Endodermal cell (in vitro differentiated cells): ENCODE measurements at regions not wholly inside any gene's neighbourhood (a gene's known extent, or its start where the extent isn't known, plus 50 kb on each side); places are given as distances from the start of the nearest gene placed in this dataset.

Source experiments
- DNase-seq: peaks from one replicate; pipeline ENCODE4 v3.0.0-alpha.2; 2017
- H3K27ac ChIP-seq: 2 replicates; pipeline ENCODE4 v1.5.1; 2013; ENCODE audit warnings: mild to moderate bottlenecking, low read depth, low read length, moderate library complexity
- H3K27me3 ChIP-seq: 2 replicates; pipeline ENCODE4 v1.6.1; 2013; ENCODE audit warnings: mild to moderate bottlenecking, low read length, moderate library complexity; ENCODE audit not compliant: insufficient read depth, control insufficient read depth, poor library complexity, severe bottlenecking
- H3K36me3 ChIP-seq: 2 replicates; pipeline ENCODE4 v1.7.0; 2013; ENCODE audit warnings: mild to moderate bottlenecking, low read length, moderate library complexity; ENCODE audit not compliant: control insufficient read depth, insufficient read depth
- H3K4me1 ChIP-seq: one replicate; pipeline ENCODE4 v1.7.0; 2013; ENCODE audit warnings: low read length; ENCODE audit not compliant: control insufficient read depth, insufficient read depth
- H3K4me3 ChIP-seq: 2 replicates; pipeline ENCODE4 v1.5.1; 2013; ENCODE audit warnings: mild to moderate bottlenecking, low read length, moderate library complexity
- H3K9ac ChIP-seq: 2 replicates; pipeline ENCODE4 v1.6.1; 2013; ENCODE audit warnings: mild to moderate bottlenecking, low read length, moderate library complexity; ENCODE audit not compliant: poor library complexity, severe bottlenecking; ENCODE audit errors: extremely low read depth
- H3K9me3 ChIP-seq: 2 replicates; pipeline ENCODE4 v1.6.1; 2013; ENCODE audit warnings: mild to moderate bottlenecking, low read length, moderate library complexity; ENCODE audit not compliant: control insufficient read depth
- H3K27ac Mint-ChIP-seq: 2 replicates; pipeline ENCODE4 v1.8.0; 2020; ENCODE audit warnings: mixed read lengths
- H3K27me3 Mint-ChIP-seq: 2 replicates; pipeline ENCODE4 v1.8.0; 2021; ENCODE audit warnings: mild to moderate bottlenecking, mixed read lengths; ENCODE audit not compliant: insufficient read depth
- H3K36me3 Mint-ChIP-seq: 2 replicates; pipeline ENCODE4 v1.8.0; 2020; ENCODE audit warnings: low read depth, mixed read lengths
- H3K4me1 Mint-ChIP-seq: 2 replicates; pipeline ENCODE4 v1.8.0; 2020; ENCODE audit warnings: mixed read lengths
- H3K4me3 Mint-ChIP-seq: 2 replicates; pipeline ENCODE4 v1.8.0; 2020; ENCODE audit warnings: mild to moderate bottlenecking, moderate library complexity, mixed read lengths
- H3K9me3 Mint-ChIP-seq: 2 replicates; pipeline ENCODE4 v1.8.0; 2020; ENCODE audit warnings: mild to moderate bottlenecking, mixed read lengths
- WGBS, 2 experiments: methylation state at CpG; one replicate each; pipeline versions ENCODE4 v1.1.5 to v1.1.7; 2013; ENCODE audit warnings: missing lambda C conversion rate in 2 of 2, mixed read lengths in 1 of 2; ENCODE audit not compliant: insufficient coverage in 1 of 2, insufficient read length in 1 of 2; 5-methylcytosine and 5-hydroxymethylcytosine counted together
- TF ChIP-seq, protein P1 (sequence below): fragments of 200-600 bp; sonication (generic); conservative IDR thresholded peaks from 2 replicates; pipeline ENCODE4 v1.5.0; 2021; ENCODE audit warnings: antibody characterized with exemption, mild to moderate bottlenecking

DNA sequence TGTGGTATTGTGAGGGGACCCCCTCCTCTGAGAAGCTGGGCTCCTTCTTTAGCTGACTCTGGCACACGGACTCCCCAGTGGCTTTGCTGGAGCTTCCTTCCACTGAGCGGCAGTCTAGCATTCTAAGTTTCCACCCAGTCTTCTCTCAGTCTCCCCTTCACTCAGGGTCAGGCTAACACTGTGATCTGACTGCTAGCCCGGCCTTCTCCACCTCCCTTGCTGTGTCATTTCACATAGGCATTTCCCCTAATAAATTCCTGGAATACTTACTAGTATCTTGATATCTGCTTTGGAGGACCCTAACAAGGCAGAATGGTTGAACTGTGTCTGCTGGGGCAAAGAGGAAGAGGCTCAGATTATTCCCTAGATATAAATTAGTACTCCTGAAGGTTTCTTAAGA, 106.2 kb upstream of the THBS1 start:
- Mint-ChIP-seq H3K9me3 (no peaks in the 10 kb centered on the region), H3K4me3 (no peak overlapping the region), H3K27me3 (no peaks in the 10 kb centered on the region), H3K4me1 (no peaks in the 10 kb centered on the region), H3K36me3 (no peaks in the 10 kb centered on the region), H3K27ac (no peak overlapping the region)
- WGBS, 2 experiments, result 70 to 82% methylated on average over 2 to 3 of the region's 3 CpGs
- peak; percentile 45 for DNase-seq
- no peak overlapping the region for H3K9ac ChIP-seq
- H3K9me3 ChIP-seq, result no peaks in the 10 kb centered on the region
- H3K4me3 ChIP-seq, result no peak overlapping the region
- H3K27ac ChIP-seq, result no peak overlapping the region
- H3K27me3 ChIP-seq, result no peaks in the 10 kb centered on the region
- TF ChIP-seq, protein P1, sequence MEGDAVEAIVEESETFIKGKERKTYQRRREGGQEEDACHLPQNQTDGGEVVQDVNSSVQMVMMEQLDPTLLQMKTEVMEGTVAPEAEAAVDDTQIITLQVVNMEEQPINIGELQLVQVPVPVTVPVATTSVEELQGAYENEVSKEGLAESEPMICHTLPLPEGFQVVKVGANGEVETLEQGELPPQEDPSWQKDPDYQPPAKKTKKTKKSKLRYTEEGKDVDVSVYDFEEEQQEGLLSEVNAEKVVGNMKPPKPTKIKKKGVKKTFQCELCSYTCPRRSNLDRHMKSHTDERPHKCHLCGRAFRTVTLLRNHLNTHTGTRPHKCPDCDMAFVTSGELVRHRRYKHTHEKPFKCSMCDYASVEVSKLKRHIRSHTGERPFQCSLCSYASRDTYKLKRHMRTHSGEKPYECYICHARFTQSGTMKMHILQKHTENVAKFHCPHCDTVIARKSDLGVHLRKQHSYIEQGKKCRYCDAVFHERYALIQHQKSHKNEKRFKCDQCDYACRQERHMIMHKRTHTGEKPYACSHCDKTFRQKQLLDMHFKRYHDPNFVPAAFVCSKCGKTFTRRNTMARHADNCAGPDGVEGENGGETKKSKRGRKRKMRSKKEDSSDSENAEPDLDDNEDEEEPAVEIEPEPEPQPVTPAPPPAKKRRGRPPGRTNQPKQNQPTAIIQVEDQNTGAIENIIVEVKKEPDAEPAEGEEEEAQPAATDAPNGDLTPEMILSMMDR, result no peak
- H3K4me1 ChIP-seq, result no peaks in the 10 kb centered on the region
- no peaks in the 10 kb centered on the region for H3K36me3 ChIP-seq

DNA sequence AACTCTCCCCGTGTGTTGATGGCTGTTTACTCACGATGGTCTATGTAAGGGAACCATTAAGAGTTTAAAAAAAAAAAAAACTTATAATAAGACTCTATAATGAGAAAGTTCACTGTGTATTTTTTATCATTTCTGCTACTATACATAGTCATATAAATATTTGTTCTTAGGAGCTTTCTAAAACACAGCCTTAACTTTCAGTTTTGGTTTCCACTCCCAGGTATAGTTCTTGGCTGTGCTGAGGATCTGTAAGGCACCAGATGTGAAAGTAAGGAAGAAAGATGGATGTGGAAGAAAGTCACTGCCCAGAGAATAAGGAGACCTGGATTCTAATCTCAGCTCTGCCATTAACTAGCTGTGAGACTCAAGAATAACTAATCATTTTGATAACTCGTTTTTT, 101.9 kb upstream of the THBS1 start:
- no peaks in the 10 kb centered on the region for H3K9me3 Mint-ChIP-seq
- Histone ChIP-seq H3K27ac (no peak overlapping the region), H3K9ac (no peak overlapping the region), H3K27me3 (no peaks in the 10 kb centered on the region), H3K4me1 (no peaks in the 10 kb centered on the region), H3K9me3 (no peaks in the 10 kb centered on the region), H3K4me3 (no peak overlapping the region), H3K36me3 (no peaks in the 10 kb centered on the region)
- H3K27ac Mint-ChIP-seq, result no peak overlapping the region
- H3K36me3 Mint-ChIP-seq, result no peaks in the 10 kb centered on the region
- H3K4me3 Mint-ChIP-seq, result no peak overlapping the region
- no peaks in the 10 kb centered on the region for H3K27me3 Mint-ChIP-seq
- no peaks in the 10 kb centered on the region for H3K4me1 Mint-ChIP-seq
- TF ChIP-seq, protein P1, result no peak
- 91 to 92% methylated on average over 1 to 2 of the region's 3 CpGs for WGBS, 2 experiments
- DNase-seq, result no peak

DNA sequence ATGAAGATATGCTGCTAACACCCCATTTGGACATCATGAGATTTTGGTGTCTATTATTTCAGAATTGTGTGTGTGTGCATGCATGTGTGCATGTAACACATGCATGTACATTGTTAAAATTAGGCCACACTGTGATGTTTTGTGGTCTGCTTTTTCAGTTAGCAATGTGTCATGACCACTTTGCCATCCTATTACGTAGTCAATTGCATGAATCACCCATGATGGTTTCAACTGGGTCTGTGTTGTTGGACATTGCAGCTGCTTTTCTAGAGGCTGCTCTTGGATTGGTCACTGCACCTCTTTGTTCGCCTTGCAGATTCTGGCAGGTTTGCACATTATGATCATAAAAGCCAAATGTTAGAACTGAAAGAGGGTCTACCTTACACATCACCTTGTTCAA, 101.0 kb upstream of the THBS1 start:
- H3K27ac Mint-ChIP-seq, result no peak overlapping the region
- Histone ChIP-seq H3K4me3 (no peak overlapping the region), H3K9ac (no peak overlapping the region), H3K9me3 (no peaks in the 10 kb centered on the region), H3K27ac (no peak overlapping the region), H3K36me3 (no peaks in the 10 kb centered on the region), H3K4me1 (no peaks in the 10 kb centered on the region), H3K27me3 (no peaks in the 10 kb centered on the region)
- DNase-seq, result no peak
- no peaks in the 10 kb centered on the region for H3K4me1 Mint-ChIP-seq
- WGBS, 2 experiments, result 96 to 100% methylated on average over 2 of the region's 2 CpGs
- H3K27me3 Mint-ChIP-seq, result no peaks in the 10 kb centered on the region
- no peaks in the 10 kb centered on the region for H3K9me3 Mint-ChIP-seq
- TF ChIP-seq, protein P1, result no peak
- no peak overlapping the region for H3K4me3 Mint-ChIP-seq
- no peaks in the 10 kb centered on the region for H3K36me3 Mint-ChIP-seq
